ENCODE measurements at regions not wholly inside any gene's neighbourhood (a gene's known extent, or its start where the extent isn't known, plus 50 kb on each side); places are given as distances from the start of the nearest gene placed in this dataset.

GRCh38 chr7:27300421-27300820 is 57.8 kb downstream of the EVX1 start:
- TF ChIP-seq POLR2A (IDR thresholded peaks at IDR 0.05) = no peak
- no peak for TF ChIP-seq CTCF (IDR thresholded peaks at IDR 0.05)

Data from adrenal gland (tissue), 5 donors.